Adrenal gland (tissue), 9 donors: ENCODE measurements at regions not wholly inside any gene's neighbourhood (a gene's known extent, or its start where the extent isn't known, plus 50 kb on each side); places are given as distances from the start of the nearest gene placed in this dataset.

Experiments
- DNase-seq, 7 donors: peaks; one replicate each; pipeline ENCODE4 v3.0.0-alpha.2; 2019 to 2020
- H3K27ac ChIP-seq, 5 donors: fragments of 200-600 bp; sonication (generic) in 4 of 5; 1 replicate in 3 of 5; 2 replicates in 2 of 5; pipeline versions ENCODE4 v1.5.1 to v1.8.0; 2016 to 2020; ENCODE audit warnings: mild to moderate bottlenecking in 1 of 5
- H3K27me3 ChIP-seq: fragments of 200-600 bp; 2 replicates; pipeline ENCODE4 v1.8.0; 2021
- H3K36me3 ChIP-seq, 2 donors: fragments of 200-600 bp; replicated peaks in 1 of 2; 1 replicate in 1 of 2; 2 replicates in 1 of 2; pipeline versions ENCODE4 v1.5.1 to v1.8.0; 2018 to 2022
- H3K4me1 ChIP-seq, 2 donors: fragments of 200-600 bp; replicated peaks in 1 of 2; 1 replicate in 1 of 2; 2 replicates in 1 of 2; pipeline versions ENCODE4 v1.5.1 to v1.8.0; 2018 to 2021
- H3K4me3 ChIP-seq, 4 donors: fragments of 200-600 bp; sonication (generic) in 3 of 4; one replicate each; pipeline ENCODE4 v1.5.1; 2016 to 2018
- H3K9me3 ChIP-seq, 3 donors: fragments of 200-600 bp; sonication (generic) in 1 of 3; replicated peaks in 1 of 3; 1 replicate in 2 of 3; 2 replicates in 1 of 3; pipeline versions ENCODE4 v1.5.1 to v1.8.0; 2016 to 2021
- POLR2A ChIP-seq, 2 donors: fragments of 450-650 bp; IDR thresholded peaks; one replicate each; pipeline ENCODE4 v1.6.1; 2017; ENCODE audit warnings: antibody characterized with exemption in 2 of 2, mild to moderate bottlenecking in 2 of 2, moderate library complexity in 1 of 2
- WGBS, 4 donors: extraction: QIAGEN DNeasy Blood & Tissue Kit in 2 of 4; methylation state at CpG; one replicate each; pipeline versions ENCODE4 v1.1.5 to v1.1.7; 2013 to 2017; 5-methylcytosine and 5-hydroxymethylcytosine counted together
- intact Hi-C, 2 donors: fragments of 100-400 bp; cut with DNase I; formaldehyde crosslinking; loops; one replicate each; pipeline versions ENCODE4 v1.14.1 to v1.15.0; 2022 to 2023
- TF ChIP-seq, protein P1 (sequence below), 6 experiments: fragments of 450-650 bp in 4 of 6; fragments of 200-600 bp in 2 of 6; sonication (generic) in 1 of 6; IDR thresholded peaks; 1 replicate in 5 of 6; 2 replicates in 1 of 6; pipeline versions ENCODE4 v1.5.1 to v1.8.0; 2016 to 2021; ENCODE audit warnings: antibody characterized with exemption in 6 of 6, mild to moderate bottlenecking in 2 of 6, moderate library complexity in 1 of 6
- donor health status: healthy with polysubstance abuse.
- donor health status: Bipolar disorder and iron deficiency.
- donor health status: DM: yes; HTN: yes; CAD: no.
- donor health status: DM: no; HTN: no; CAD: no.
- donor health status: DM: no; HTN: no; CAD: no.

DNA sequence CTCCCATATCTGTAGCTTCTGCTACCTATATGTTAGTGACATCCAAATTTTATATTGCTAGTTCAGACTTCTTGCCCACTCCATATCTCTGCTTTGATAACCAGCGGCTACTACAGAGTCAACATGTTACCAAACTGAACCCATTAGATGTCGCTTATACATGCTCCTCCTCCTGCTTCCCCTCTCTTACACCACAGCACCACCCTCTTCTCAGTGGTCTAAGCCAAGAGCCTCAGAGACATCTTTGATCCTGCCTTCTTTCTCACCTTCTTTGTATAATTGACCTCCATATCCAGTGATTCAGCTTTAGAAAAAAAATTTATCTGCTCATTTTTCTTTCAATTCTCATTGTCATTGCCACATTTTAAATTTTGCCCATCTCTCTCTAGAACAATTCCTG is 408.2 kb upstream of the TLE4 start:
- 84 to 91% (median 91%) methylated on average over 2 of the region's 2 CpGs for WGBS, 4 donors
- H3K27ac ChIP-seq: no peak overlapping the region
- no peak overlapping the region for H3K4me3 ChIP-seq
- no peaks in the 10 kb centered on the region for H3K9me3 ChIP-seq
- H3K27me3 ChIP-seq: no peaks in the 10 kb centered on the region
- H3K36me3 ChIP-seq: no peaks in the 10 kb centered on the region
- no peak for DNase-seq
- intact Hi-C loops: no loop called here
- TF ChIP-seq POLR2A (IDR thresholded peaks at IDR 0.05): no peak
- TF ChIP-seq, protein P1, sequence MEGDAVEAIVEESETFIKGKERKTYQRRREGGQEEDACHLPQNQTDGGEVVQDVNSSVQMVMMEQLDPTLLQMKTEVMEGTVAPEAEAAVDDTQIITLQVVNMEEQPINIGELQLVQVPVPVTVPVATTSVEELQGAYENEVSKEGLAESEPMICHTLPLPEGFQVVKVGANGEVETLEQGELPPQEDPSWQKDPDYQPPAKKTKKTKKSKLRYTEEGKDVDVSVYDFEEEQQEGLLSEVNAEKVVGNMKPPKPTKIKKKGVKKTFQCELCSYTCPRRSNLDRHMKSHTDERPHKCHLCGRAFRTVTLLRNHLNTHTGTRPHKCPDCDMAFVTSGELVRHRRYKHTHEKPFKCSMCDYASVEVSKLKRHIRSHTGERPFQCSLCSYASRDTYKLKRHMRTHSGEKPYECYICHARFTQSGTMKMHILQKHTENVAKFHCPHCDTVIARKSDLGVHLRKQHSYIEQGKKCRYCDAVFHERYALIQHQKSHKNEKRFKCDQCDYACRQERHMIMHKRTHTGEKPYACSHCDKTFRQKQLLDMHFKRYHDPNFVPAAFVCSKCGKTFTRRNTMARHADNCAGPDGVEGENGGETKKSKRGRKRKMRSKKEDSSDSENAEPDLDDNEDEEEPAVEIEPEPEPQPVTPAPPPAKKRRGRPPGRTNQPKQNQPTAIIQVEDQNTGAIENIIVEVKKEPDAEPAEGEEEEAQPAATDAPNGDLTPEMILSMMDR (IDR thresholded peaks at IDR 0.05): no peak
- H3K4me1 ChIP-seq: no peaks in the 10 kb centered on the region

DNA sequence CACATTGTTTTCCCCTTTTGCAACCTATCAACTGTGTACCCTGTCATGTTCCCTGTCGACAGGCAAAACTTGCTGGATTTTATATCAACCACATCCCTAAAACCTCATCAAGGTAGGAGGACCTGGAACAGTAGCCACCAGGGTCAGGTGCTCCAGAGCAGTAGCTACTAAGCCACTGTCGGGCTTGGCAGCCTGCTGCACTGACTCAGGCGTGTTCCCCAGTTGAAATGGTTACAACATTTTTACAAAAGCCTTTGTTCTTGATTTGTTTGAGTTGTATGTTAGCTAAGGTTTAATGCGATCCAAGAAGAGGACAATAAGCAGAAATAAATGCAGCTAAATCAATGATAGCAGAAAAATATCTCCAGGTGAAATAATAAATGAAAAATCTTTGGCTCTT is 407.4 kb upstream of the TLE4 start:
- 73 to 78% (median 76%) methylated on average over 4 of the region's 4 CpGs for WGBS, 4 donors

DNA sequence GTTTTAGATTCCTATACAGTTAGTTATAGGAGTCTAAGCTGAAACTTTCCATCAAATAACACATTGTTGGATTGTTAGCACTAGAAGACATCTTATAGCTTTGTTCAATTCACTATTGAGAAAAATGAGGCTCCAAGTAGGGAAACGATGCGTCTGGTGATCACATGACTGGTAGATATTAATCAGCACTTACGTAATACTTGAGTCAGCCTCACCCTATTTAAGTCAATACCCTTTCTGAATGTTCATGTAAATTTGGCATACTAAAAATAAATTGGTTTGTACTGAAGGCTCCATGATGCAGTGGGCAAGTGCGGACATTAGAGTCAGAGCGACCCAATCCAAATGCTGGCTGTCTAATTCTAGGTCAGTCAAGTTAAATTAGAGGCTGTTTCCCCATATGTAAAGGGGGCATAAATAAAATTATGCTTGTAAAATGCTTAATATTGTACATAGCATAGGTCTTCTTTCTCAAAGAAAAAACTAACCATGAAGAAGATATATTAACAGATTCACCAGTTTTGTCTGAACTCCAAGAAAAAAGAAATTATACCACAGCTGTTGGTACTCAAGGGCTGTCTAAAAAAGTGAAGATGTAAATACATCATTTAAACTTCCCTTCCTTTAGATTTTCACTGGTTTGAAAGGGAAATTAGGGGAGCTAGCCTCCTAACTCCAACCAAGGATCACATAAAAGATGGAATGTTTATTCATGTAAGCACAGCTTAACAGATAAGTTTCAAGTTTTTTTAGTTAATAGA is 406.6 kb upstream of the TLE4 start:
- H3K27me3 ChIP-seq: no peaks in the 10 kb centered on the region
- DNase-seq: no peak
- intact Hi-C loops: no loop called here
- H3K9me3 ChIP-seq: no peaks in the 10 kb centered on the region
- TF ChIP-seq POLR2A (IDR thresholded peaks at IDR 0.05): no peak
- TF ChIP-seq, protein P1 (IDR thresholded peaks at IDR 0.05): no peak
- H3K4me1 ChIP-seq: no peaks in the 10 kb centered on the region
- no peaks in the 10 kb centered on the region for H3K36me3 ChIP-seq
- H3K27ac ChIP-seq: no peak overlapping the region
- 54 to 61% (median 58%) methylated on average over 5 of the region's 5 CpGs for WGBS, 4 donors
- H3K4me3 ChIP-seq: no peak overlapping the region

More for the DNA sequence above, 407.4 kb upstream of the TLE4 start:
- TF ChIP-seq, protein P1 (IDR thresholded peaks at IDR 0.05): no peak
- no peak for TF ChIP-seq POLR2A (IDR thresholded peaks at IDR 0.05)
- no peak for DNase-seq
- Histone ChIP-seq H3K36me3 (no peaks in the 10 kb centered on the region), H3K9me3 (no peaks in the 10 kb centered on the region), H3K27me3 (no peaks in the 10 kb centered on the region), H3K27ac (no peak overlapping the region), H3K4me3 (no peak overlapping the region), H3K4me1 (no peaks in the 10 kb centered on the region)
- intact Hi-C loops: no loop called here

DNA sequence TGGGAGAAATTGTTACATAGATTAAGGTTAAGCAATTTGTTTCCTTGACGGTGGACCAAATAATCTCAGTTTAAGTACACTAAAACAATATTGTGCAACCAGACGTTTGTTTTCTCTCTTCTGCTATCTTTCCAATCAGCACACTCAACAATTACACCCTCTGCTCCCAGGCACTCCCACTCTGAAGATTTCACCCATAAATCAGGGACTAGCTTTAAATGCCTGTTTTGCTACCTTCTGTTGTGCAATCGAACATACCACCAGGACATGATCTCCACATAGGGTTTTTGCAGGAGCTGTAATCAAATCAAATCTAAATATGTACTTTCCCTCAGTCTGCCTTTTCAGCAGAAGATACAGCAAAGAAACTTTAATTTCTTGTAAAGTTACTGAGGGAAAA is 405.8 kb upstream of the TLE4 start:
- DNase-seq: no peak
- Histone ChIP-seq H3K27me3 (no peaks in the 10 kb centered on the region), H3K4me1 (no peaks in the 10 kb centered on the region), H3K9me3 (no peaks in the 10 kb centered on the region), H3K4me3 (no peak overlapping the region), H3K36me3 (no peaks in the 10 kb centered on the region), H3K27ac (no peak overlapping the region)
- 13 to 24% (median 20%) methylated on average over 3 of the region's 3 CpGs for WGBS, 4 donors
- TF ChIP-seq, protein P1 (IDR thresholded peaks at IDR 0.05): no peak
- no peak for TF ChIP-seq POLR2A (IDR thresholded peaks at IDR 0.05)
- intact Hi-C loops: no loop called here
